Fibroblast of skin of left biceps (primary cell): ENCODE measurements at regions not wholly inside any gene's neighbourhood (a gene's known extent, or its start where the extent isn't known, plus 50 kb on each side); places are given as distances from the start of the nearest gene placed in this dataset.

Source experiments
- DNase-seq, 2 experiments: peaks; one replicate each; pipeline ENCODE4 v3.0.0-alpha.2; 2013; ENCODE audit warnings: low read depth in 2 of 2

DNA sequence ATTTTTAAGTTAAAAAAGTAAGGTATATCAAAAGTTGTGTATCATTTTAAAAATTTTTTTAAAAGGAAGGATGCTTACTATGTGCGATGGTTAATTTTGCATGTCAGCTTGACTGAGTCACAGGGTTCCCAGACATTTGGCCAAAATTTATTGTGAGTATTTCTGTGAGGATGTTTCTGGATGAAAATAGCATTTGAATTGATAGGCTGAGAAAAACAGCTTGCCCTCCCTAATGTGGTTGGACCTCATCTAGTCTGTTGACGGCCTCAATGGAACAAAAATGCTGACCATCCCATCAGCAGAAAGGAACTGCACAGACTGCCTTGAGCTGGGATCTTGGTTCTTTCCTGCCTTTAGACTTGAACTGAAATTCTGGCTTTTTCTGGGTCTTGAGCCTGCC is 724.5 kb downstream of the NCAM2 start:
- DNase-seq: no peak

DNA sequence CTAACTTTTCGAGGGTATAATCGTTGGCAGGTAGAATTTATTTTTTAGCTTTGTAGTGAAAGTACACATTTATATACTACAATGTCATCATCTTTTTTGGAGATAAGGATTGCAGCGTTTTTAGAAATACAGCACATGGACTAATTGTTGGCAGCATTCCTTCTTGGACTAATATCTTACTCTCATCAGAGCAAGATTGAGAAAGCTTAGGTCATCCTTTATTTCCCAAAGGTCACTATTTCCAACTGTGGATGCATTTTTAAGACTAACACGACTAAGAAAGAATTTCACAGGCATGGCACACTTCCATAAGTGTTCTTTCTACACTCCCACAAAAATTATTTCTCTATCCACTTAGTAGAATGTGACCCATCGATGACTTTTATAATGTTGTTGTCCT is 732.3 kb downstream of the NCAM2 start:
- DNase-seq: no peak

DNA sequence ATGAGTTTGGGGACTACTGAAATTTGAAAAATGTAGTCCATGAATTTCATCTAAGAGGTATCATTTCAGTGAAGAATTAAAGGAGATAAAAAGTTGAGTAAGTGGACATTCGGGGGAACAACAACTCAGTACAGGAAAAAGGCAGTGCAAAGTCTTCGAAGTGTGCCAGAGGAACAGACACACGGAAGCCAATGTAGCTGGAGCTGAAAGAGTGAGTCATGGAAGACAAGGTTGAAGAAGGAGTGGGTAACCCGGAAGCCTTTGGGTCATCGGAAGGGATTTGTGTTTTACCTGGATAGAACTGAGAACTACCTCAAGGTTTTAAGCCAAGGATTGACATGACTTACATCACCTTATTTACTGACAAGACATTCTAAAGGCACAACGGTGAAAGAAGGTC is 733.4 kb downstream of the NCAM2 start:
- DNase-seq: no peak

DNA sequence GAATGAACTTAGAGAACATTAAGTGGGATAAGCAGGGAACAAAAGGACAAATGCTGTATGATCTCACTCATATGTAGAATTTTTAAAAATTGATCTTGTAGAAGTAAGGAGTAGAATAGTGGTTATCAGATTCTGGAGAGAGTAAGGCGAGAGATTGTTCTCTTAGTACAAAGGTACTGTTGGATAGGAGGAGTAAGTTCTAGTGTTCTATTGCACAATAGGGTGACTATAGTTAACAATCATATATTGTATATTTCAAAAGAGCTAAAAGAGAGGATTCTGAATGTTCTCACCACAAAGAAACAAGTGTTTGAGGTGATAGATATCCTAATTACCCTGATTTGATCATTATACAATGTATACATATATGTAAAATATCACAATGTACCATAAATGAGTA is 735.9 kb downstream of the NCAM2 start:
- DNase-seq: no peak

DNA sequence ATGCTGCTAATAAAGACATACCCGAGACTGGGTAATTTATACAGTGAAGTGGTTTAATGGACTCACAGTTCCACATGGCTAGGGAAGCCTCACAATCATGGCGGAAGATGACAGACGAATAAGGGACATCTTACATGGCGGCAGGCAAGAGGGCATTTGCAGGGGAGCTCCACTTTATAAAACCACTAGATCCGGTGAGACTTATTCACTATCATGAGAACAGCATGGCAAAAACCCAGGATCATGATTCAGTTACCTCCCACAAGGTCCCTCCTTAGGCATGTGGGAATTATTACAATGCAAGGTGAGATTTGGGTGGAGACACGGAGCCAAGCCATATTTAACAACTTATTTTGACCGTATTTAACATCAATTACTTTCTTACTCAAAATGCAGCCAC is 739.0 kb downstream of the NCAM2 start:
- no peak for DNase-seq

DNA sequence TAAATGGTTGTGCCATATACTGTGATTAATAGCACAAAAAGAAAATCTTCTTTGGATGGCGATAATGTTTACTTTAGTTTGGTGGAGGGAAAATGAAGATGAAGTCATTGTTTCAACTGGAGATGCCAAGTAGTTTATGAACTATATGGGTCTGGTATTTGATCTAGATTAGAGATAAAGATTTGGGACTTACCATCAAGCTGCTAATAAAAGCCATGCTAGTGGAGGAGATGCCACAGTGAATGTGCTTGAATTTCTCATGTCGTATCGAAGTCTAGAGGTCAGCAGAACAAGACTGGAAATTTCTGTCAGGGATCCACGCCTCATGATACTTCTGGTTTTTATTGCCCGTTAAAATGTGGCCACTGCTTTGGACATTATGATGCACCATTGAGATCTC is 742.0 kb downstream of the NCAM2 start:
- DNase-seq: no peak

DNA sequence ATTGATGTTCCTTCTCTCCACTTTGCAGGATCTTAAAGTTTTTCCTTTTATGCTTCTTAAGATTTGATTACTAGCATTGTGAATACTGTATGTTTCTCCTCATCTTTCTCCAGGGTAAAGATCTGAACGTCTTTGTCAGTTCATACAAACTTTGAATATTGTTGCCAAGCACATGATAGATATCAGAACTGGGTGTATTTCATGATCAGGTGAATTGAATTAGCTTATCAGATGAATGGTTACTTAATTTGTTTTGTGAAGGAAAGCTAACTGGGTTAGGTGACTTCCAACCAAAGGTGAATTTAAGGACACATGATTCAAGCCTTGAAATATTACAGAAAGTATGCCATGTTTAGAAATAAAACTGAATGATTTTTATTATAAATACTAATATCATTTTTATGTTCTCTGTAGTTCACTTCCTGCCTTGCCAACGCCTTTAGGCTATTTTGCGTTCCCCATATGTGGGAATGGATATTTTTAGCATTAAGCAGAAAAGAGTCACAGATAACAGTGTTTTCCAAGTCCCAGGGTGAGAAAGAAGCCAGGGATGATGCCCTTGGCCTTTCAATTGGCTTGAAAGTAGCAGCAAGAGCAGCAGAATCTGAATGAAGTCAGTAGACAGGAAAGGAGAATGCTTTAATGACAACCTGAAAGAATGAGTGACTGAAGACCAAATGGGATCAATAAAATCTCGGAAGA is 752.1 kb downstream of the NCAM2 start:
- no peak for DNase-seq

DNA sequence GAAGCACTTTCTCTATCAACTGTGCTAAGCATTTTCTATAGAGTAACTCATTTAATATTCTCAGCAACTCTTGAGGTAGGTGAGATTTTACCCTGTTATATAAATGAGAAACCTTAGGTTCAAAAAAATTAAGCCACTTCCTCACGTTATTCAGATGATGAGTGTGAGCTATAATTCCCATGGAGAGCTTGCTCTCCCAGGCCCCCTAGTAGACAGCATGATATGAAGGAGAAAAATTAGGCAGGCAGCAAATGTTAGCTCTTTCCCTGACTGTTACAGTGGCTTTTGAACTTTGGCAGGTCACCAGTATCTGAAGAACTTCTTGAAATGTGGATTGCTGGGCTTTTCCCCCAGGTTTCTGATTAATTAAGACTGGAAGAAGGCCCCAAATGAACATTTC is 753.1 kb downstream of the NCAM2 start:
- no peak for DNase-seq

DNA sequence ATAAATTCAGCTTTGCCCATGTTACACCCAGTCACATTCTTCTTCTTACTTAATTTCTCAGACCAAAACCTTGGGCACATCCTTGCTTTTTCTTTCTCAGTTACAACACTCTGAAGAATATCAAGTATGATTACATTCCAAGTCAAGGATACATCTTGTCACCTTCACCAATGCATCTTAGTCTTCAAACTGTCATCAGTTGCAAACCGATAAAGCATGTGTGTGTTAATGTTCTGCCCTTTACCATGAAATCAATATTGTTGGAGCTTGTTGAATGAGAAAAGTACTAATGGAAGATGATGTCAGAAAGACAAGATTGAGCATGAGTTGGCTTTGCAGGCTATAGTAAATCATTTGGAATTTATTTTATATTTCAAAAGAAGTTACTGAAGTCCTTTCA is 764.6 kb downstream of the NCAM2 start:
- no peak for DNase-seq

DNA sequence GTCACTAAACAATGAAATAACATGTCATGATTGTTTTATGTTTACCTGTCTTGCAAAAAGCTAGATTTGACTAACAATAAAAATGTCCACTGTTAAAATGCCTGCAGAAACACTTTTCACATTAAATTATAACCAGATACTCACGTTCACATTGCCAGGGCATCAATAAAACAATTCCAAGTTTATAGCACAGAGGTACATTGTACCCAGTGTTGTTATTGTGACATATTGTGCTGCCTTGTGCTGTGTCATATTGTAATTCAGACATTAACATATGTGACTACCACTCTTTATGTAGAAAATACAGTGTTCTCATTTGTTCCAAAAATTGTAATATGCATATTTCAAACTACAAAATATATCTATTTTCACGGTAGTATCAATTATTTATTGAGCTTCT is 766.1 kb downstream of the NCAM2 start:
- DNase-seq: no peak

DNA sequence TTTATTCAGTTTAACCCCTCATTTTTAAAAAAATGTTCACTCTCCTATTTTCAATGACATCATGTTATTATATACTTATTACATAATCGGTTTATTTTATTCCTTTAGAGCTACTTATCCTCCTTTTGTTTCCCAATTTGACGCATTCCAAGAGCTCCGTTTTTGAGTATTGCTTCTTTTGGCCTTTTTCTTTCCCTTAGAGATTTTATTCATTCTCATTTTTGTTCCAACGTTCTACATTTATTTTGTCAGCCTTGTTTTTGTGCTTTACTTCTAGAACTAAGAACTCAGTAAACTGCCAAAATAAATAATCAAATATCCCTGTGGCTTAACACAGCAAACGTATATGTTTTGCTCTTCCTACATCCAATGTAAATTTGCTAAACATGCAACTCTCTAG is 769.1 kb downstream of the NCAM2 start:
- DNase-seq: no peak

DNA sequence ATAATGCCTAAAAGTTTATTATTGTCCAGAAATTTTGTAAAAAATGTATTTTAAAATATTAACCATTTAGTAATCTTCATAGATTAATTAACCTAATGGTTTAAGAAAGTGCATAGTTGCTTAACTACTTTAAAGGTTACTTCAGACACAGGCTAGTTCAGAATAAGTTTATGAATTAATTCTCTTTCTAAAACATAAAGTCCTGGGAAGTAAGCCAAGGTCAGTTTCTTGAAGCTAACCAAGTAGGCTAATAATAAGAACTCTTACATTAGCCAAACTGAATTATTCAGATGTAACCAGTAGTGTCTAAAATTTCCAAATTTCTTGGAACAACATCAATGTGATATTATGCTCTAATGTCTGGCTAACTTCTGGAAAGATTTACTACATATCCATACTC is 790.4 kb downstream of the NCAM2 start:
- no peak for DNase-seq

DNA sequence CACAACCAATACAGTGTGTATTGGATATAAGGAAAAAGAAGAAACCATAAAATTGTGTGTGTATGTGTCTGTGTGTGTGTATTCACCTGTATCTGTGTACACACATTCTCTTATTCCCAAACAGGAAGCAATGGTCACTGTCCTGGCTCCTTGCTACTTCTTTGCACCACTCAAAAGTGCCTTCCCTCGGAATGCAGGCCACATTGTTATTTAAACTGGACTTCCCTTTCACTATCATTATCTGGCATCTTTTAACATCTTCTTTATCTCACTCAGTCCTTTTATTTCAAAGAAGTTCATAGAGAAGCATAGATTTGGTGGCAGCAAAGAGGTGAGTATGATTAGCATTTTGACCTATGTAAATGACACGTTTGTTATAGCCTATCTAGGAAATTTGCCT is 803.7 kb downstream of the NCAM2 start:
- DNase-seq: no peak

DNA sequence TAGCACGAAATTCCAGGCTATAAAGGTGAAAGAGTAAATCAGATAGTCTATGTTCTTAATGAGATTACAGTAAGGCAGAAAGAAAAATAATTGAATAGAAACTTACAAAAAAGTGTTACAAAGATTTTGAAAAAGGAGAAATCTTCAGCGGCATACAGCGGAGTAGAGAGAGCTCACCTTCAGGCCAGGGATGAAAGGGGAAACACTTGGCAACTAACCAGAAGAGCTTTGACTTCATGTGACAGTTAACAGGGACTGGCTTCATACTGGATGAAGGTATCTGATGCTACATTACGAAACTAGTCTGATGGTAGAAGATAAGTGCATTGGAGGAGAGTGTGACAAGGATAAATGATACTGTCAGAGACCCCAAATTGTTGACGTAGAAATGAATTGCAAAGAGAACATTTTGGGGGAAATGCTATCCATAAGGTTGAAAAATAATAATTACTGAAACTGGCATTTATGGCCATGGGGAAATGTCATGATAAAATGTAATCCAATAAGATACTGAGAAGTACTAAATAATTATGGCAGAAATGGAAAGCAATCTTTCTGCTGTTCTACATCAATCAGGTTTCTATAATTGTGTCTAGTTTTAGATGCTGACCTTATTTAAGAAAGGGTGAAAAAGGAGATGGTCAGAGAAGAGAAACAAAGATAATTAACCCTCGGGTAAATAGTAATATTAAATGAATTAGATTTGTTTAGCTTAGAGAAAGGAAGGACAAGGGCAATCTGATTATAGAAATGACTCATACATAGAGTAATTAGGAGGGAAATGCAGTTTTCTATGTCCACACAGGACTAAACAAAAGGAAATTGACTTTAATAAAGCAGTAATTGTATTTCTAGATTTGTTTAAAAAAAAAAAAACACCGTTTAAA is 808.7 kb downstream of the NCAM2 start:
- DNase-seq: no peak

DNA sequence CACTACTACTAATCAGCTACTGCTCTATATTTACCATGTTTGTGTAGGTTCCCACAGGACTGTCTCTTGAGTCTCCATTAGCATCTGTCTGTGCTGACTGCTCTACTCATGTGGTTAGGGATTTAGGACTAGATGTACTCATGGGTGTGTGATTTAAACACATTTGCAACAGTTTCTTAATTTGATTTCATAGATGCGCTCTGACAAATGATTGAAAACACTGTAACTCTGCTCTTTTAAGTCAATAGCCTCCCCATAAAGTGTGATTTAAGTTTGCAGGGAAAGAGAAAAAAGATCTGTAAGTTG is 809.3 kb downstream of the NCAM2 start:
- no peak for DNase-seq

DNA sequence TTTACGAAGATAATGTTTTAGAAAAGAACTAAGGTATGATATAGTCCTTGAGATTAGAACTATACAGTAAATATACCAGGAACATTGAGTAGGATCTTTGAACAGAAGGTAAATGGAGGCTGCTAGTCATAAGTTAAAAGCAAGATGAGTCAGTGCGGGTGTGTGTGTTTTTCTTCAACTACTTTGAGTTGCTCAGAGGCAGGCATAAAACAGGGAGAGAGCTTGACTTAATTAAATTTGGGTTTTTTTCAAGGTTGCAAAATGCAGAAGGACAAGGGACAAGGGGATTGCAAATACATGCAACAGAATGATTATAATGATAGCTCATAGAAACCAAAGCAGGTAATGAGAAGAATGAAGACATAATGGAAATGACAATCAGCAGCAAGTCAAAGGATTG is 815.1 kb downstream of the NCAM2 start:
- no peak for DNase-seq

DNA sequence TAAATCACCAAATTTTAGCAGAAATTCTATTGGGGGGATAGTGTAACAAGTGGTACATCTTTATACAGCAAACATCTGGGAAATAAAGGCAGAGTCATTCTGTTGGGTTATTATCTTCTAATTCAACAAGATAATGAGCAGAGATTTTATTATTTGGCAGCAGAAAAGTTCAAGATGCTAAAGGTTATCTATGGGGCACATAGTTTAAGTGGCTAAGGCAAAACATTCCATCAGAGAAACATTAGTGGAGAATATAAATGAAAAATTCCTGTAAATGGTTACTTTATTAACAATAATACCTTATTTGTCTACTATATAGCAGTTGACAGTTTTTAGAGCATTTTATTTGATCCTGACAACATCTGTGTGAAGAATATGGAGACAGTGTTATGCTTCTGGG is 815.7 kb downstream of the NCAM2 start:
- no peak for DNase-seq

DNA sequence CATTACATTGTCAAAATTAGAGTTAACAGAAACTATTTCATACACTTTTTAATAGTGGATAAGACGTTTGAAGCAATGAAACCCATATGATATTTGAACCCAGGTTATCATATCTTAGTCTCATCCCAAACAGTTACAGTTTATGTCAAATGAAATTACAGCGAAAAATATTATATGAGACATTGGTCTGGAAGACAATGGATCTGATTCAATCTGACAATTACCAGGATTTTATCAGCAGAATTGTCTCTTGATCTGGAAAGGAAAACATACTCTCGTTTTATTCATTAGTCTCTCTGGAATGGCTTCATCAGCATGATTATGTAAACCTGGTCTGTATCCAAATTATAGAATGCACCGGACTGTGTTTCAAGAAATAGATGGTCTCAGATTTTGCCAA is 818.6 kb downstream of the NCAM2 start:
- no peak for DNase-seq

DNA sequence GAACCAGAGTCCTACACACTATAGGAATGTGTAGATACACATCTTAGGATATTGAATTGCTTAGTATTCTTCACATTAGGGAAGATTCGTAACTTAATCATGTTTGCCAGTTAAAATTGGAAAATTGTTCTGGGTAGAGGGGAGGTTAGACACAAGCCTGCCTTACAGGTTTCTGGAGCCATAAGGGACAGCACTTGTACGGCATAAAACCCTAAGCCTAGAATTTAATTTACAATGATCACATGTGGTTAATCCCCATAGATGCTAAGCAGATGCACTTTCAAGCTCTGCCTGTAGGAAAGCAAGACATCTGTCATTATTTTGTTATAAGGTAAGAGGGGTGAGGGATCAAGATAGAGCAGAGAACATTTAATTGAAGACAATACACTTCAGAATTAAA is 820.7 kb downstream of the NCAM2 start:
- DNase-seq: no peak

DNA sequence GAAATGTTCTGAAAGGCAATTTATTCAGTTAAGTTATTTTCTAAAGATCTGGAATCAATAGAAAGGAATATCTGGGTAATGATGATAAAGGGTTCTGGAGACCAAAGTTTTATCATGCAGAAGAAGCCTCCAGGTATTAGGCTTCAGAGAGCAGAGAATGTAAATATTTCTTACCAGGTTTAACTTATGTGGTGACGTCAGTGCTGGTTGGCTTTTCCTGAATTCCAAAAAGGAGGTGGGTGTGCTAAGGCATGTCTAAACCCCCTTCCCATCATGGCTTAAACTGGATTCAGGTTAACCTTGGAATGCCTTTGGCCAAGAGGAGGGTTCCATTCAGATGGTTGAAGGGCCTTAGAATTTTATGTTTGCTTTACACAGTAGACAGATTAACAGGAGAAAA is 829.9 kb downstream of the NCAM2 start:
- no peak for DNase-seq

DNA sequence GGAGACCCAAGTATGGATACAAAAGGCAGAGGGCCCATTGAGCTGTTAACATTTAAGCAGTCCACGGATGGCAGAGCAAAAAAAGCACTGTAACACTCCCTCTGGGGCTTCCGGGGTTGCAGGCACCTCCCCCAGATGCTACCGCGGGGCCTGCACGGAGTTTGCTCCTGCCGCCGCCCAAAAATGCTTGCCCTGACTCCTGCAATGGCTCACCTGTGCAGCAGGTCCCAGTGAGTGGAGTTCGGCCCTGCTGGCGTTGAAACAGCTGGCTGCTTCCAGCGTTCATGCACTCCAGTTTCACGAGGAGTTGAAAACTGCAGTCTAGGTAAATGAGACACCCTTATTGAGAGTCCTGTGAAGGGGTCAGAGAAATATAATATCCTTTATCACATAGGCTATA is 832.8 kb downstream of the NCAM2 start:
- no peak for DNase-seq

DNA sequence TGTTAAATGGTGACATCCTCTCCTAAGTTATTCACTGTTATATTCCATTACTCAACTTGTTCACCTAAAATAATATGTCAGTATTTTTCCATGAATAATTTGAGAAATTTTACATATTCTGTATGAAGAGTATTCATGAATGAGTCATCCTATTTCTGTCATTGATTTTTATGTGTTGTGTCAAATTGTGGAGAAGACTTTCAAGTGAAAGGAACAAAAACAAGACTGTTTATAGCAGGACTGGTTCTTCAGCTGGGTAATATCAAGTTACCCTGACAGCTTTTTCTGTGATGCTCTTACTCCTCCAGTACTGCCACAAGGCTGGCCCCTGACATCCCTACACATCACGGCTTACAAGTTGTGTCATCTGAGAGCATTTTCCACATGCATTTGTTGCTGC is 847.7 kb downstream of the NCAM2 start:
- no peak for DNase-seq

DNA sequence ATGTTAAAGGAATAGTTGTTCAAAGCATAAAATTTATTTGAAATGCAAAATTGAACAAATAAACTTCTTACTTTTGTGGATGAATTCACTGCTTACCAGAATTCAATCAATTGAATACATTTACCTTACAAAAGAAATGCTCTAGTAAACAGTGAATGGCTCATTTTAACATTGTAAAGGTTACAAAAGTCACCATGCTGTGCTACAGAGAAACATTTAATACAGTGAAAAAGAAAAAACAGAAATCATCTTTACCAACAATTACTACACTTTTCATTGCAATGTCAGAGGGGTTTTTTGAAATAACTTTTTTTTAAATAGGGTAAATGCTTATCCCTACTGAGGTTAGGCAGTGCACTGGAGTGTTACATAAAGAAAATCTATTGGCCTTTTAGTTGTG is 853.0 kb downstream of the NCAM2 start:
- DNase-seq: no peak

DNA sequence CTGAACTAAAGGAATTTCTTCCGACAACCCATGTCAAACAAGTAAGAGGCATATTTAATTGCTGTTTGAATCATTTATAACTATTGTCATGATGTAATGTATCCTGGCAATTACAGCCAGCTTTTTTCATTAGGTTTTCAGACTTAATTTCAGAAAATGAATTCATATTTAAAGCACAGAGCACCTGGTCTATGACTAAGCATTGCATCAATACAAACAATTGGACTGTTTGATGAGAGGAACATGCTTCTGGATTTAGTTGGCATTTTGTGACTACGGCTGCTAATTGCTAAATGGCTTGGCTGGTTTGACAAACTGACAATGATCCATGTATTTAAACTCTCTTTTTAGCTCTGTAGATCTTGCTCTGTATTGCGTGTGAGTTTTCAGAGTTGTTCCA is 853.4 kb downstream of the NCAM2 start:
- DNase-seq: no peak
